Nephron (organoid): ENCODE measurements at regions not wholly inside any gene's neighbourhood (a gene's known extent, or its start where the extent isn't known, plus 50 kb on each side); places are given as distances from the start of the nearest gene placed in this dataset.
A peak's percentile ranks its signal among the peaks of the same experiment; 100 is the strongest.

Experiments used
- H3K27ac Mint-ChIP-seq, 3 experiments: 2 replicates each; pipeline ENCODE4 v1.8.0; 2020; ENCODE audit warnings: mixed read lengths in 3 of 3, mild to moderate bottlenecking in 2 of 3, moderate library complexity in 1 of 3
- H3K27me3 Mint-ChIP-seq: 2 replicates; pipeline ENCODE4 v1.8.0; 2021; ENCODE audit warnings: low read depth, mild to moderate bottlenecking, moderate library complexity, mixed read lengths
- H3K36me3 Mint-ChIP-seq: 2 replicates; pipeline ENCODE4 v1.8.0; 2020; ENCODE audit warnings: low read depth, mixed read lengths
- H3K4me1 Mint-ChIP-seq: 2 replicates; pipeline ENCODE4 v1.8.0; 2020; ENCODE audit warnings: mixed read lengths
- H3K4me3 Mint-ChIP-seq, 3 experiments: 2 replicates each; pipeline ENCODE4 v1.8.0; 2020; ENCODE audit warnings: mild to moderate bottlenecking in 3 of 3, mixed read lengths in 3 of 3, moderate library complexity in 2 of 3
- H3K9me3 Mint-ChIP-seq: 2 replicates; pipeline ENCODE4 v1.8.0; 2020; ENCODE audit warnings: mixed read lengths
- CTCF ChIP-seq, 3 experiments: fragments of 200-600 bp; sonication (generic); IDR thresholded peaks; one replicate each; pipeline ENCODE4 v1.5.0; 2021; ENCODE audit warnings: antibody characterized with exemption in 3 of 3; ENCODE audit not compliant: unreplicated experiment in 3 of 3

- Mint-ChIP-seq H3K9me3 (peaks cover 16% of the 10 kb centered on the region), H3K27ac (peak overlapping the region in 2 of 3 experiments; percentile 42 to 58), H3K36me3 (peaks cover 9% of the 10 kb centered on the region), H3K4me1 (peaks cover 50% of the 10 kb centered on the region), H3K4me3 (peak overlapping the region in 2 of 3 experiments; percentile 22 to 66), H3K27me3 (peaks cover 20% of the 10 kb centered on the region)
- no peak for TF ChIP-seq CTCF (IDR thresholded peaks at IDR 0.05; ENCODE audit: unreplicated experiment in 3 of 3)
These were observed 88.8 kb upstream of the HES1 start for GRCh38 chr3:194046995-194047645.

GRCh38 chr3:194049394-194049793, 86.6 kb upstream of the HES1 start:
- peaks cover 31% of the 10 kb centered on the region for H3K4me1 Mint-ChIP-seq
- peaks cover 22% of the 10 kb centered on the region for H3K27me3 Mint-ChIP-seq
- H3K27ac Mint-ChIP-seq = no peak overlapping the region
- no peak for TF ChIP-seq CTCF (IDR thresholded peaks at IDR 0.05; ENCODE audit: unreplicated experiment in 3 of 3)
- no peak overlapping the region for H3K4me3 Mint-ChIP-seq
- peaks cover 18% of the 10 kb centered on the region for H3K9me3 Mint-ChIP-seq
- H3K36me3 Mint-ChIP-seq = peaks cover 11% of the 10 kb centered on the region

GRCh38 chr3:194050782-194051320, 85.1 kb upstream of the HES1 start:
- Mint-ChIP-seq H3K27me3 (peaks cover 15% of the 10 kb centered on the region), H3K4me3 (no peak overlapping the region), H3K9me3 (peaks cover 18% of the 10 kb centered on the region), H3K27ac (no peak overlapping the region), H3K4me1 (peaks cover 26% of the 10 kb centered on the region), H3K36me3 (peaks cover 11% of the 10 kb centered on the region)
- no peak for TF ChIP-seq CTCF (IDR thresholded peaks at IDR 0.05; ENCODE audit: unreplicated experiment in 3 of 3)

- H3K4me1 Mint-ChIP-seq = peaks cover 29% of the 10 kb centered on the region
- TF ChIP-seq CTCF (IDR thresholded peaks at IDR 0.05; ENCODE audit: unreplicated experiment in 3 of 3) = no peak
- peak overlapping the region in 1 of 3 experiments; percentile 1 for H3K4me3 Mint-ChIP-seq
- H3K9me3 Mint-ChIP-seq = peaks cover 18% of the 10 kb centered on the region
- no peak overlapping the region for H3K27ac Mint-ChIP-seq
- H3K27me3 Mint-ChIP-seq = peaks cover 17% of the 10 kb centered on the region
- peaks cover 11% of the 10 kb centered on the region for H3K36me3 Mint-ChIP-seq
These were observed 84.4 kb upstream of the HES1 start for GRCh38 chr3:194051366-194052149.

GRCh38 chr3:194053136-194053535, 82.8 kb upstream of the HES1 start:
- TF ChIP-seq CTCF (IDR thresholded peaks at IDR 0.05; ENCODE audit: unreplicated experiment in 3 of 3) = no peak
- H3K27me3 Mint-ChIP-seq = peaks cover 29% of the 10 kb centered on the region
- H3K36me3 Mint-ChIP-seq = peaks cover 11% of the 10 kb centered on the region

More at GRCh38 chr3:194053136-194053535, 82.8 kb upstream of the HES1 start:
- H3K9me3 Mint-ChIP-seq = peaks cover 18% of the 10 kb centered on the region
- H3K4me1 Mint-ChIP-seq = peaks cover 34% of the 10 kb centered on the region
- no peak overlapping the region for H3K4me3 Mint-ChIP-seq
- no peak overlapping the region for H3K27ac Mint-ChIP-seq
